ENCODE measurements at regions not wholly inside any gene's neighbourhood (a gene's known extent, or its start where the extent isn't known, plus 50 kb on each side); places are given as distances from the start of the nearest gene placed in this dataset.

GRCh38 chr13:77989281-77989680 lies 70.7 kb upstream of the EDNRB start:
- 50 to 97% (median 86%) methylated on average over 2 of the region's 2 CpGs for WGBS, 5 donors
- Histone ChIP-seq H3K4me1 (no peaks in the 10 kb centered on the region), H3K4me3 (no peak overlapping the region), H3K27ac (no peak overlapping the region), H3K9me3 (no peaks in the 10 kb centered on the region), H3K36me3 (no peaks in the 10 kb centered on the region), H3K27me3 (replicated peaks in 1 of 7) (peaks cover 0 to 12% (median 0%) of the 10 kb centered on the region in 7 donors)
- no peak for DNase-seq
- TF ChIP-seq POLR2A (IDR thresholded peaks at IDR 0.05) (no peak), CTCF (IDR thresholded peaks at IDR 0.05 in 8 of 11, conservative IDR thresholded peaks at IDR 0.05 in 3 of 11) (no peak), POLR2AphosphoS5 (IDR thresholded peaks at IDR 0.05) (no peak)
- intact Hi-C loops (cut with DNase I; ENCODE audit: low total_unique reads): no loop called here

- no peak overlapping the region for H3K27ac ChIP-seq
- H3K4me3 ChIP-seq: no peak overlapping the region
- H3K4me1 ChIP-seq: no peaks in the 10 kb centered on the region
- TF ChIP-seq POLR2AphosphoS5 (IDR thresholded peaks at IDR 0.05) (no peak), CTCF (IDR thresholded peaks at IDR 0.05 in 8 of 11, conservative IDR thresholded peaks at IDR 0.05 in 3 of 11) (no peak), POLR2A (IDR thresholded peaks at IDR 0.05) (no peak)
- DNase-seq: no peak
- WGBS, 5 donors: 76 to 96% (median 82%) methylated on average over 2 of the region's 2 CpGs
- H3K9me3 ChIP-seq: no peaks in the 10 kb centered on the region
- intact Hi-C loops (cut with DNase I; ENCODE audit: low total_unique reads): no loop called here
- H3K27me3 ChIP-seq (replicated peaks in 1 of 7): peaks cover 0 to 12% (median 0%) of the 10 kb centered on the region in 7 donors
- no peaks in the 10 kb centered on the region for H3K36me3 ChIP-seq
These were observed 69.7 kb upstream of the EDNRB start for GRCh38 chr13:77988355-77988754.

- Histone ChIP-seq H3K4me3 (no peak overlapping the region), H3K4me1 (no peaks in the 10 kb centered on the region), H3K9me3 (no peaks in the 10 kb centered on the region), H3K27ac (no peak overlapping the region), H3K36me3 (no peaks in the 10 kb centered on the region), H3K27me3 (replicated peaks in 1 of 7) (peaks cover 0 to 12% (median 0%) of the 10 kb centered on the region in 7 donors)
- intact Hi-C loops (cut with DNase I; ENCODE audit: low total_unique reads): no loop called here
- WGBS, 5 donors: 87 to 95% (median 92%) methylated on average over 5 of the region's 5 CpGs
- DNase-seq: no peak
- TF ChIP-seq POLR2AphosphoS5 (IDR thresholded peaks at IDR 0.05) (no peak), POLR2A (IDR thresholded peaks at IDR 0.05) (no peak), CTCF (IDR thresholded peaks at IDR 0.05 in 8 of 11, conservative IDR thresholded peaks at IDR 0.05 in 3 of 11) (no peak)
These were observed 68.1 kb upstream of the EDNRB start for GRCh38 chr13:77986713-77987112.

- no peaks in the 10 kb centered on the region for H3K4me1 ChIP-seq
- no peaks in the 10 kb centered on the region for H3K9me3 ChIP-seq
- peaks cover 0 to 12% (median 0%) of the 10 kb centered on the region in 7 donors for H3K27me3 ChIP-seq (replicated peaks in 1 of 7)
- no peak overlapping the region for H3K27ac ChIP-seq
- no peak overlapping the region for H3K4me3 ChIP-seq
- no peak for TF ChIP-seq POLR2A (IDR thresholded peaks at IDR 0.05)
- no peak for TF ChIP-seq CTCF (IDR thresholded peaks at IDR 0.05 in 8 of 11, conservative IDR thresholded peaks at IDR 0.05 in 3 of 11)
- TF ChIP-seq POLR2AphosphoS5 (IDR thresholded peaks at IDR 0.05): no peak
- intact Hi-C loops (cut with DNase I; ENCODE audit: low total_unique reads): no loop called here
- H3K36me3 ChIP-seq: no peaks in the 10 kb centered on the region
- no peak for DNase-seq
- whole genome bisulfite sequencing, 5 donors: 63 to 80% (median 77%) methylated on average over 3 of the region's 3 CpGs
These were observed 67.4 kb upstream of the EDNRB start for GRCh38 chr13:77985866-77986636.
